NCI-H510A (cell line): ENCODE measurements at regions not wholly inside any gene's neighbourhood (a gene's known extent, or its start where the extent isn't known, plus 50 kb on each side); places are given as distances from the start of the nearest gene placed in this dataset.
"Not testable (repeated sequence)": the region's sequence is repeated elsewhere in the genome, so short reads cannot be mapped to it uniquely, and the experiment has no call there.

Source experiments
- DNase-seq: peaks from one replicate; lab custom pipeline; 2025; lab: John Stamatoyannopoulos, UW

- not testable (repeated sequence) for DNase-seq
These were observed 279.9 kb downstream of the PLS3 start for GRCh38 chrX:115840729-115841409.

GRCh38 chrX:115850986-115851385, 290.0 kb downstream of the PLS3 start:
- DNase-seq = not testable (repeated sequence)

- not testable (repeated sequence) for DNase-seq
These were observed 292.3 kb downstream of the PLS3 start for GRCh38 chrX:115853260-115853659.

- DNase-seq = not testable (repeated sequence)
These were observed 289.4 kb upstream of the AGTR2 start for GRCh38 chrX:115881170-115881569.

- not testable (repeated sequence) for DNase-seq
These were observed 286.4 kb upstream of the AGTR2 start for GRCh38 chrX:115884121-115884520.

- not testable (repeated sequence) for DNase-seq
These were observed 282.5 kb upstream of the AGTR2 start for GRCh38 chrX:115888041-115888440.

GRCh38 chrX:115888519-115888918, 282.0 kb upstream of the AGTR2 start:
- not testable (repeated sequence) for DNase-seq

- DNase-seq = no peak
These were observed 281.2 kb upstream of the AGTR2 start for GRCh38 chrX:115889121-115889890.

GRCh38 chrX:115892056-115892708, 278.4 kb upstream of the AGTR2 start:
- no peak for DNase-seq

- DNase-seq = peak; percentile 34
These were observed 277.5 kb upstream of the AGTR2 start for GRCh38 chrX:115892787-115893671.

- peak; percentile 3 for DNase-seq
These were observed 276.5 kb upstream of the AGTR2 start for GRCh38 chrX:115894087-115894486.

- DNase-seq = no peak
These were observed 274.7 kb upstream of the AGTR2 start for GRCh38 chrX:115895678-115896329.

- no peak for DNase-seq
These were observed 274.2 kb upstream of the AGTR2 start for GRCh38 chrX:115896362-115896761.

- DNase-seq = no peak
These were observed 272.6 kb upstream of the AGTR2 start for GRCh38 chrX:115897956-115898355.

- peak; percentile 64 for DNase-seq
These were observed 272.1 kb upstream of the AGTR2 start for GRCh38 chrX:115898382-115899001.

GRCh38 chrX:115900425-115900824, 270.1 kb upstream of the AGTR2 start:
- no peak for DNase-seq

GRCh38 chrX:115901241-115901640, 269.3 kb upstream of the AGTR2 start:
- DNase-seq = peak; percentile 33

GRCh38 chrX:115902995-115903394, 267.5 kb upstream of the AGTR2 start:
- no peak for DNase-seq

- no peak for DNase-seq
These were observed 264.3 kb upstream of the AGTR2 start for GRCh38 chrX:115906276-115906675.

GRCh38 chrX:115906881-115907280, 263.7 kb upstream of the AGTR2 start:
- no peak for DNase-seq

- DNase-seq = no peak
These were observed 261.5 kb upstream of the AGTR2 start for GRCh38 chrX:115909017-115909416.
